SK-N-MC (cell line): ENCODE measurements at regions not wholly inside any gene's neighbourhood (a gene's known extent, or its start where the extent isn't known, plus 50 kb on each side); places are given as distances from the start of the nearest gene placed in this dataset.
"Not testable (repeated sequence)": the region's sequence is repeated elsewhere in the genome, so short reads cannot be mapped to it uniquely, and the experiment has no call there.

Experiments
- DNase-seq: peaks from one replicate; pipeline ENCODE4 v3.0.0-alpha.2; 2011; ENCODE audit warnings: low read depth, low spot score
- H3K27ac ChIP-seq: fragments of 200-600 bp; sonication (generic); 2 replicates; pipeline ENCODE4 v1.5.1; 2016; ENCODE audit warnings: mixed run types
- H3K36me3 ChIP-seq: fragments of 200-600 bp; sonication (generic); 2 replicates; pipeline ENCODE4 v1.6.1; 2017; ENCODE audit warnings: antibody characterized with exemption, low read length, mixed read lengths; ENCODE audit not compliant: insufficient read depth
- H3K4me3 ChIP-seq: fragments of 200-600 bp; sonication (generic); 2 replicates; pipeline ENCODE4 v1.5.1; 2016
- H3K9ac ChIP-seq: fragments of 200-600 bp; sonication (generic); 2 replicates; pipeline ENCODE4 v1.8.0; 2017; ENCODE audit warnings: mixed run types, mixed read lengths; ENCODE audit not compliant: insufficient read length
- H3K9me3 ChIP-seq: fragments of 200-600 bp; sonication (generic); 2 replicates; pipeline ENCODE4 v1.6.1; 2017; ENCODE audit warnings: low read depth, mild to moderate bottlenecking, antibody characterized with exemption, low read length, moderate library complexity, mixed read lengths
- EZH2 ChIP-seq: fragments of 200-600 bp; sonication (generic); IDR thresholded peaks from one replicate; pipeline ENCODE4 v1.6.1; 2017; ENCODE audit warnings: antibody characterized with exemption
- FOXP2 ChIP-seq: optimal IDR thresholded peaks from 2 replicates; pipeline ENCODE3; 2011; ENCODE audit warnings: mild to moderate bottlenecking, moderate library complexity; ENCODE audit not compliant: insufficient read depth; ENCODE audit errors: extremely low read length, control extremely low read depth
- POLR2AphosphoS5 ChIP-seq: IDR thresholded peaks from 2 replicates; pipeline ENCODE4 v1.6.1; 2012; ENCODE audit warnings: mild to moderate bottlenecking, low read depth, low read length, borderline replicate concordance

- H3K9me3 ChIP-seq, result no peaks in the 10 kb centered on the region
- no peak overlapping the region for H3K9ac ChIP-seq
- TF ChIP-seq FOXP2 (no peak), EZH2 (no peak), POLR2AphosphoS5 (no peak)
- H3K27ac ChIP-seq, result peak overlapping the region; percentile 23; the same call in 1 of the 2 replicates
- no peaks in the 10 kb centered on the region for H3K36me3 ChIP-seq
- peak overlapping the region; percentile 19; the same call in 1 of the 2 replicates for H3K4me3 ChIP-seq
- DNase-seq, result no peak
These were observed 418.6 kb upstream of the DIPK2B start for GRCh38 chrX:45619290-45619689.

- not testable (repeated sequence) for H3K9me3 ChIP-seq, H3K9ac ChIP-seq, H3K4me3 ChIP-seq, H3K27ac ChIP-seq, DNase-seq, H3K36me3 ChIP-seq
These were observed 414.9 kb upstream of the DIPK2B start for GRCh38 chrX:45615591-45615990.

GRCh38 chrX:45614853-45615252, 414.2 kb upstream of the DIPK2B start:
- Histone ChIP-seq H3K9ac (no peak overlapping the region), H3K36me3 (no peaks in the 10 kb centered on the region), H3K27ac (no peak overlapping the region), H3K9me3 (no peaks in the 10 kb centered on the region), H3K4me3 (no peak overlapping the region)
- no peak for DNase-seq
- no peak for TF ChIP-seq POLR2AphosphoS5
- no peak for TF ChIP-seq EZH2
- no peak for TF ChIP-seq FOXP2

- no peak for DNase-seq
- H3K9ac ChIP-seq, result no peak overlapping the region
- H3K9me3 ChIP-seq, result no peaks in the 10 kb centered on the region
- H3K36me3 ChIP-seq, result no peaks in the 10 kb centered on the region
- TF ChIP-seq EZH2 (no peak), FOXP2 (no peak), POLR2AphosphoS5 (no peak)
- H3K27ac ChIP-seq, result peak overlapping the region; percentile 19; the same call in 1 of the 2 replicates
- no peak overlapping the region for H3K4me3 ChIP-seq
These were observed 401.5 kb upstream of the DIPK2B start for GRCh38 chrX:45602151-45602550.

GRCh38 chrX:45601052-45601451, 400.4 kb upstream of the DIPK2B start:
- Histone ChIP-seq H3K9me3 (no peaks in the 10 kb centered on the region), H3K4me3 (no peak overlapping the region), H3K9ac (no peak overlapping the region), H3K27ac (peak overlapping the region; percentile 60; the same call in 1 of the 2 replicates), H3K36me3 (no peaks in the 10 kb centered on the region)
- DNase-seq, result no peak
- no peak for TF ChIP-seq POLR2AphosphoS5
- no peak for TF ChIP-seq EZH2
- TF ChIP-seq FOXP2, result no peak

DNA sequence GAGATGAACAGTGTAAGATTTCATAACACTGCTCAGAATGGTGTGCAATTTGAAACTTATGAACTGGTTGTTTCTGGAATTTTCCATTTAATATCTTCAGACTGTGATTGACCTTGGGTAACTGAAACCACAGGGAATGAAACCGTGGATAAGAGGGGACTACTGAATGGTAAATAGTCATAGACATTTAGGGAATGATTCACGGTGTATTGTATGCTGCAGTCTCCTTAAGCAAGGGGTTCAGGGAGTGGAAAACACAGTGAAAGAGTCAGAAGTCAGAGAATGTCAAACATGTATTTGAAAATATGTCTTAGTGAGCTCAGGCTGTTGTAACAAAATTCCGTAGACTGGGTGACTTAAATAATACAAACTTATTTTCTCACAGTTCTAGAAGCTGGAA, 398.2 kb upstream of the DIPK2B start:
- Histone ChIP-seq H3K36me3 (no peaks in the 10 kb centered on the region), H3K4me3 (no peak overlapping the region), H3K9me3 (no peaks in the 10 kb centered on the region), H3K9ac (no peak overlapping the region), H3K27ac (no peak overlapping the region)
- DNase-seq, result no peak
- TF ChIP-seq POLR2AphosphoS5, result no peak
- TF ChIP-seq FOXP2, result no peak
- no peak for TF ChIP-seq EZH2

- Histone ChIP-seq H3K4me3 (no peak overlapping the region), H3K9ac (no peak overlapping the region), H3K36me3 (no peaks in the 10 kb centered on the region), H3K9me3 (no peaks in the 10 kb centered on the region), H3K27ac (no peak overlapping the region)
- TF ChIP-seq POLR2AphosphoS5, result no peak
- TF ChIP-seq EZH2, result no peak
- TF ChIP-seq FOXP2, result no peak
- no peak for DNase-seq
These were observed 395.6 kb upstream of the DIPK2B start for GRCh38 chrX:45596188-45596808.

DNA sequence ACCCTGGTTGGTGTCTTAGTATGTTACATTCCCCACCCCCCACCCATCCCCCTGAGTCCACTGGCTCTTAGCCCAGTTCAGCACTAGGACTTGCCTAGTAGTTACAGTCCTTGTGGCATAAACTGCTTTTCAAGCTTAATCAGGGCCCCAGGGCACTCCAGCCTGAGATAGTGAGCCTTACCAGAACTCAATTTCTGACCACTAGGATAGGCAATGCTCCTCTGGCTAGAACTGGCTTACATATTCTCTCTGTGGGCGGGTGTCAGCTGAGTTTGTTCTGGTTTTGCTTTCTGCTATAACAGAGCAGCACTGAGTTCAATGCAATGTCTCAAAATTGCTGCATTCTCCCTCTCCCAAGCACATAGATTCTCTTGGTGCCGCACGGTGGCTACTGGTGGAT, 391.4 kb upstream of the DIPK2B start:
- Histone ChIP-seq H3K9me3 (no peaks in the 10 kb centered on the region), H3K27ac (no peak overlapping the region), H3K4me3 (no peak overlapping the region), H3K36me3 (no peaks in the 10 kb centered on the region), H3K9ac (no peak overlapping the region)
- DNase-seq, result no peak
- TF ChIP-seq POLR2AphosphoS5 (no peak), FOXP2 (no peak), EZH2 (no peak)

DNA sequence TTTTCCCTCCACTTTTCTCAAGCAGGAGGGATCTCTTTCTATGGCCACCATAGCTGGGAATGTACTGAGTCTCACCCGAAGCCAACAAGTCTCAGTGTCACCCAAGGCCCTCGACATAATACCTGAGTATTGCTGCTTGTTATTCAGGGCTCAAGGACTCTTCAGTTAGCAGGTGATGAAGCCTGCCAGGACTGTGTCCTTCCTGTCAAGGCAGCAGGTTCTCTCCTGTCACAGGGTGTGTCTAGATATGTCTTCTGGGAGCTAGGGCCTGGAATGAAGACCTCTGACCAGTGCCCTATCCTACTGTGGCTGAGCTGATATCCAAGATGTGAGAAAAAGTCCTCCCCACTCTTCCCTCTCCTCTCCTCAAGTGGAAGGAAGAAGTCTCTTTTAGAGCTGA, 391.0 kb upstream of the DIPK2B start:
- DNase-seq, result no peak
- Histone ChIP-seq H3K27ac (no peak overlapping the region), H3K9ac (no peak overlapping the region), H3K36me3 (no peaks in the 10 kb centered on the region), H3K4me3 (no peak overlapping the region), H3K9me3 (no peaks in the 10 kb centered on the region)
- TF ChIP-seq POLR2AphosphoS5 (no peak), FOXP2 (no peak), EZH2 (no peak)
